Adrenal gland (tissue), 5 donors: ENCODE measurements at regions not wholly inside any gene's neighbourhood (a gene's known extent, or its start where the extent isn't known, plus 50 kb on each side); places are given as distances from the start of the nearest gene placed in this dataset.

Experiments used
- CTCF ChIP-seq, 6 experiments: fragments of 450-650 bp in 4 of 6; fragments of 200-600 bp in 2 of 6; sonication (generic) in 1 of 6; IDR thresholded peaks; 1 replicate in 5 of 6; 2 replicates in 1 of 6; pipeline versions ENCODE4 v1.5.1 to v1.8.0; 2016 to 2021; ENCODE audit warnings: antibody characterized with exemption in 6 of 6, mild to moderate bottlenecking in 2 of 6, moderate library complexity in 1 of 6
- POLR2A ChIP-seq, 2 donors: fragments of 450-650 bp; IDR thresholded peaks; one replicate each; pipeline ENCODE4 v1.6.1; 2017; ENCODE audit warnings: antibody characterized with exemption in 2 of 2, mild to moderate bottlenecking in 2 of 2, moderate library complexity in 1 of 2
- donor health status: DM: no; HTN: no; CAD: no.

- TF ChIP-seq CTCF (IDR thresholded peaks at IDR 0.05) (no peak), POLR2A (IDR thresholded peaks at IDR 0.05) (no peak)
Measured at GRCh38 chr2:18704276-18704675, 114.9 kb upstream of the NT5C1B start.
